ENCODE measurements at regions not wholly inside any gene's neighbourhood (a gene's known extent, or its start where the extent isn't known, plus 50 kb on each side); places are given as distances from the start of the nearest gene placed in this dataset.
"Not testable (repeated sequence)": the region's sequence is repeated elsewhere in the genome, so short reads cannot be mapped to it uniquely, and the experiment has no call there.

GRCh38 chr14:19204827-19205226 lies 229.3 kb downstream of the POTEG start:
- TF ChIP-seq, protein P1, sequence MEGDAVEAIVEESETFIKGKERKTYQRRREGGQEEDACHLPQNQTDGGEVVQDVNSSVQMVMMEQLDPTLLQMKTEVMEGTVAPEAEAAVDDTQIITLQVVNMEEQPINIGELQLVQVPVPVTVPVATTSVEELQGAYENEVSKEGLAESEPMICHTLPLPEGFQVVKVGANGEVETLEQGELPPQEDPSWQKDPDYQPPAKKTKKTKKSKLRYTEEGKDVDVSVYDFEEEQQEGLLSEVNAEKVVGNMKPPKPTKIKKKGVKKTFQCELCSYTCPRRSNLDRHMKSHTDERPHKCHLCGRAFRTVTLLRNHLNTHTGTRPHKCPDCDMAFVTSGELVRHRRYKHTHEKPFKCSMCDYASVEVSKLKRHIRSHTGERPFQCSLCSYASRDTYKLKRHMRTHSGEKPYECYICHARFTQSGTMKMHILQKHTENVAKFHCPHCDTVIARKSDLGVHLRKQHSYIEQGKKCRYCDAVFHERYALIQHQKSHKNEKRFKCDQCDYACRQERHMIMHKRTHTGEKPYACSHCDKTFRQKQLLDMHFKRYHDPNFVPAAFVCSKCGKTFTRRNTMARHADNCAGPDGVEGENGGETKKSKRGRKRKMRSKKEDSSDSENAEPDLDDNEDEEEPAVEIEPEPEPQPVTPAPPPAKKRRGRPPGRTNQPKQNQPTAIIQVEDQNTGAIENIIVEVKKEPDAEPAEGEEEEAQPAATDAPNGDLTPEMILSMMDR (IDR thresholded peaks at IDR 0.05) = not testable (repeated sequence)
- not testable (repeated sequence) for TF ChIP-seq ZFX (IDR thresholded peaks at IDR 0.05; ENCODE audit: borderline replicate concordance)

All from 22Rv1 (cell line).